Ectodermal cell (in vitro differentiated cells): ENCODE measurements at regions not wholly inside any gene's neighbourhood (a gene's known extent, or its start where the extent isn't known, plus 50 kb on each side); places are given as distances from the start of the nearest gene placed in this dataset.
"Not testable (repeated sequence)": the region's sequence is repeated elsewhere in the genome, so short reads cannot be mapped to it uniquely, and the experiment has no call there.

Experiments
- H3K27ac ChIP-seq: 2 replicates; pipeline ENCODE4 v1.7.0; 2013; ENCODE audit warnings: mild to moderate bottlenecking, low read depth, low read length; ENCODE audit not compliant: insufficient read depth, poor library complexity, severe bottlenecking
- H3K27me3 ChIP-seq: 2 replicates; pipeline ENCODE4 v1.7.0; 2013; ENCODE audit warnings: mild to moderate bottlenecking, low read length; ENCODE audit not compliant: insufficient read depth, control insufficient read depth, poor library complexity, severe bottlenecking
- H3K36me3 ChIP-seq: one replicate; pipeline ENCODE4 v1.7.0; 2013; ENCODE audit warnings: low read length; ENCODE audit not compliant: control insufficient read depth, insufficient read depth
- H3K4me1 ChIP-seq: one replicate; pipeline ENCODE4 v1.7.0; 2013; ENCODE audit warnings: low read length; ENCODE audit not compliant: control insufficient read depth, insufficient read depth
- H3K4me3 ChIP-seq: 2 replicates; pipeline ENCODE4 v1.7.0; 2013; ENCODE audit warnings: low read depth, low read length, control low read depth; ENCODE audit not compliant: insufficient read depth
- H3K9me3 ChIP-seq: 2 replicates; pipeline ENCODE4 v1.7.0; 2013; ENCODE audit warnings: mild to moderate bottlenecking, low read length, moderate library complexity; ENCODE audit not compliant: control insufficient read depth
- WGBS, 2 experiments: methylation state at CpG; one replicate each; pipeline ENCODE4 v1.1.7; 2013; ENCODE audit warnings: missing lambda C conversion rate in 2 of 2; 5-methylcytosine and 5-hydroxymethylcytosine counted together

DNA sequence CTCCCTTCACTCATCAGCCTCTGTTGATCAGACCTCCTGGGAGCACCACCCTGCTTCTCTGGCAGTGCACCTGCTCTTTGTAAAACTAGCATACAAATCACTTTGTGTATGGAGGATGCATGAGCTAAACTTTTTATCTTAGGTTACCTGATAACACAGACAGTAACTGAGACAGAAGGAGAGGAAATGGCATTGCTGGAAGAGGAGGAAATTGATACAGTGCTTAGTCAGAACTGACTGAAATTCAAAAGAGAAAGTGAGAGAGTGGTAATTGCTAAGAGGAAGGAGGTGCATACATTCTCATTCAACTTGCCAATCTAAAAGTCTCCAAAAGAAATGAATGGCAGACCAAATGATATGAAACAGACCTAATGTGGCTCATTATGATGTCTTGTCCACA is 1120.7 kb downstream of the GATA3 start:
- Histone ChIP-seq H3K27me3 (no peaks in the 10 kb centered on the region), H3K9me3 (no peaks in the 10 kb centered on the region), H3K4me3 (no peak overlapping the region), H3K27ac (no peak overlapping the region), H3K4me1 (no peaks in the 10 kb centered on the region), H3K36me3 (no peaks in the 10 kb centered on the region)

- not testable (repeated sequence) for H3K9me3 ChIP-seq, H3K4me3 ChIP-seq, H3K27ac ChIP-seq, H3K27me3 ChIP-seq, H3K4me1 ChIP-seq, H3K36me3 ChIP-seq
- WGBS, 2 experiments, result 97 to 98% methylated on average over 46 to 48 of the region's 48 CpGs
These were observed 1128.9 kb downstream of the GATA3 start for GRCh38 chr10:9183197-9183880.

DNA sequence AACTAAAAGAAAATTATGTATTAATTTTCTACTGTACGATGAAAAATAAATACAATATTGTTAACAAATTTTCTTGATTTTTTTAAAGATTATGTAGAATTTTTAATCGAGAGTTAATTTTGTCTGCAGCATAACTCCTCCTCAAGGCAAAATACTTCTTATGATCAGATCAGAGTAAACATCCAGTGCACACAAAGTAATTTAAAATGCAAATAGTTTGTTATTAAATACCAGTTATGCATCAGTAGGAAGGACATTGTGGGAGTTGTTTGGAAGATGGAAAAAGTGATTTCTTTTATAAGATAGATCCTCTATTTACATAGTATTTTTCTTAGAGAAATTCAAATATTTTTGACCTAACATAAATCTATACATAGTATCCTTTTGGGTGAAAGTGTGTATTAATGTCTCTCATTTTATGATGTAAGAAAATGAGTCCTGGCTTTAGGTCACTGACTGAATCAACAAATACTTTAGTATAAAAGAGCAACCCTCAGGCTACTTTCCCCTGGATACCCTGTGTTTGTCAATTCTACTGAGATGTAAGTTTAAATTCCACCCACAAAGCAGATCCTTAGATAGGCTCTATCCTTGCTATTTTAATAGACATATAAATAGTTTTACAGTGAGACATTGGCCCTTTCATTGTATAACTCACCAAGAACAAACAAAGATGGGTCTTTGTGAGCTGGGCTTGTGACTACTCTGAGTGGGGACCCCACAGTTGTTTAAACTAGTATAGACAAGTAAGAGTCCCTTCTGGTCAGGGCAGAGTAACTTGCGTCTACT is 1133.7 kb downstream of the GATA3 start:
- whole genome bisulfite sequencing, 2 experiments, result no CpG with 5 or more reads among the region's 3 CpGs
- no peaks in the 10 kb centered on the region for H3K36me3 ChIP-seq

GRCh38 chr10:9189448-9189847 is 1135.0 kb downstream of the GATA3 start:
- Histone ChIP-seq H3K27me3 (no peaks in the 10 kb centered on the region), H3K36me3 (no peaks in the 10 kb centered on the region), H3K4me1 (no peaks in the 10 kb centered on the region), H3K27ac (no peak overlapping the region), H3K9me3 (no peaks in the 10 kb centered on the region), H3K4me3 (no peak overlapping the region)
- whole genome bisulfite sequencing, 2 experiments, result 100% methylated on average over 1 of the region's 2 CpGs

More for the DNA sequence above, 1133.7 kb downstream of the GATA3 start:
- Histone ChIP-seq H3K4me3 (no peak overlapping the region), H3K27me3 (no peaks in the 10 kb centered on the region), H3K9me3 (no peaks in the 10 kb centered on the region), H3K4me1 (no peaks in the 10 kb centered on the region), H3K27ac (no peak overlapping the region)

GRCh38 chr10:9193120-9193519 is 1138.6 kb downstream of the GATA3 start:
- no peak overlapping the region for H3K4me3 ChIP-seq
- H3K27ac ChIP-seq, result no peak overlapping the region
- H3K4me1 ChIP-seq, result no peaks in the 10 kb centered on the region
- no peaks in the 10 kb centered on the region for H3K36me3 ChIP-seq
- no peaks in the 10 kb centered on the region for H3K9me3 ChIP-seq
- 83 to 87% methylated on average over 5 of the region's 6 CpGs for WGBS, 2 experiments
- H3K27me3 ChIP-seq, result no peaks in the 10 kb centered on the region

- H3K9me3 ChIP-seq, result no peaks in the 10 kb centered on the region
- no peak overlapping the region for H3K4me3 ChIP-seq
- no peaks in the 10 kb centered on the region for H3K4me1 ChIP-seq
- no peaks in the 10 kb centered on the region for H3K36me3 ChIP-seq
- no peaks in the 10 kb centered on the region for H3K27me3 ChIP-seq
- WGBS, 2 experiments, result 92 to 93% methylated on average over 2 of the region's 2 CpGs
- H3K27ac ChIP-seq, result no peak overlapping the region
These were observed 1140.9 kb downstream of the GATA3 start for GRCh38 chr10:9195385-9195784.

- H3K9me3 ChIP-seq, result no peaks in the 10 kb centered on the region
- no peaks in the 10 kb centered on the region for H3K4me1 ChIP-seq
- H3K27ac ChIP-seq, result no peak overlapping the region
- no peak overlapping the region for H3K4me3 ChIP-seq
- H3K36me3 ChIP-seq, result no peaks in the 10 kb centered on the region
- no peaks in the 10 kb centered on the region for H3K27me3 ChIP-seq
- 68 to 69% methylated on average over 4 of the region's 4 CpGs for WGBS, 2 experiments
These were observed 1144.1 kb downstream of the GATA3 start for GRCh38 chr10:9198611-9199010.

GRCh38 chr10:9205558-9205957 is 1151.1 kb downstream of the GATA3 start:
- Histone ChIP-seq H3K27ac (no peak overlapping the region), H3K4me3 (no peak overlapping the region), H3K27me3 (no peaks in the 10 kb centered on the region), H3K36me3 (no peaks in the 10 kb centered on the region), H3K9me3 (no peaks in the 10 kb centered on the region), H3K4me1 (no peaks in the 10 kb centered on the region)
- 91 to 100% methylated on average over 1 of the region's 1 CpG for WGBS, 2 experiments

GRCh38 chr10:9209105-9209798 is 1154.8 kb downstream of the GATA3 start:
- 15 to 27% methylated on average over 9 to 12 of the region's 13 CpGs for WGBS, 2 experiments
- Histone ChIP-seq H3K4me1 (no peaks in the 10 kb centered on the region), H3K4me3 (no peak overlapping the region), H3K36me3 (no peaks in the 10 kb centered on the region), H3K27me3 (no peaks in the 10 kb centered on the region), H3K9me3 (no peaks in the 10 kb centered on the region), H3K27ac (no peak overlapping the region)

DNA sequence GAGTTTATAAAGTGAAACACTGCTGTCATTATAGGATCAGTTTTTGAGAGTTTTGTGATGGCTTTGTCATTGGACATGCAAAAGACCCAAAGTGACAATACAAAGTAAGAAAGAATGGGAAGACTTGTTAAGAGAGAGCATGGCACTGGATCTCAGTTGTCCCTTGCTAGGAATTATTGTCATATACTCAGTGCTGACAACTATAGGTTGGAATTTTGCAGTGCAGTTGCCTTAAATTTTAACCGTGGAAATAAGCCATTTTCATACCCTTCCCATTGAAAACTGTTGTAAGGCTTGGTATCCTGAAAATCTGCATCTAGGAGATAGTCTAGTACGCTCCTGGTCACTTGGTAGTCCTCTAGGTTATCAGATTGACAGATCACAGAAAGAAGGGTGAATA is 1156.7 kb downstream of the GATA3 start:
- WGBS, 2 experiments, result 58 to 72% methylated on average over 2 of the region's 2 CpGs

More for the DNA sequence above, 1156.7 kb downstream of the GATA3 start:
- no peaks in the 10 kb centered on the region for H3K27me3 ChIP-seq
- H3K36me3 ChIP-seq, result no peaks in the 10 kb centered on the region
- H3K4me3 ChIP-seq, result no peak overlapping the region
- no peaks in the 10 kb centered on the region for H3K4me1 ChIP-seq
- H3K9me3 ChIP-seq, result no peaks in the 10 kb centered on the region
- no peak overlapping the region for H3K27ac ChIP-seq
